ENCODE measurements at regions not wholly inside any gene's neighbourhood (a gene's known extent, or its start where the extent isn't known, plus 50 kb on each side); places are given as distances from the start of the nearest gene placed in this dataset.

- Histone ChIP-seq H3K4me3 (ENCODE audit: low read length) (no peak overlapping the region), H3K27me3 (ENCODE audit: control insufficient read depth, insufficient read depth, low read length) (no peaks in the 10 kb centered on the region), H3K9me3 (ENCODE audit: control insufficient read depth, low read length) (no peaks in the 10 kb centered on the region), H3K36me3 (ENCODE audit: control insufficient read depth, insufficient read depth, low read length) (no peaks in the 10 kb centered on the region), H3K4me1 (ENCODE audit: control insufficient read depth, insufficient read depth, low read length) (peaks cover 4% of the 10 kb centered on the region), H3K9ac (ENCODE audit: low read length) (no peak overlapping the region)
These were observed 419.2 kb downstream of the EPM2A start for GRCh38 chr6:145315982-145316600.

DNA sequence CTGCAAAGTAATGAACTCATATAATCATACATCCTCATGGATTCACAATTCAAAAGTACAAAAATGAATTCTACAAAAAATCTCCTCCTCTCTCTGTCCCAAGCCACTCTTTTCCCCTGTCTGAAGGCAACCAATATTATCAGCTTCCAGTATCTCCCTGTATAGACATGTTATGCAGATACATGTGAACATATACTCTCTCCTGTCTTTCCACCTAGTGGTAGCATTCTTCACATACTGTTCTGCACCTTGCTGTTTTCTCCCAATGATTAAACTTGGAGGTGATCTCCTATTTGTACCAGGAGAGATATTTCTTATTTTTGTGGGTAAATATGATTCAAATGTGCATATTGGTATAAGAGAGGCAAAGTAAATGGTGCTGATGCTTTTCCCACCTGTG is 416.4 kb downstream of the EPM2A start:
- no peaks in the 10 kb centered on the region for H3K27me3 ChIP-seq (ENCODE audit: control insufficient read depth, insufficient read depth, low read length)
- no peaks in the 10 kb centered on the region for H3K9me3 ChIP-seq (ENCODE audit: control insufficient read depth, low read length)
- no peak overlapping the region for H3K4me3 ChIP-seq (ENCODE audit: low read length)
- no peaks in the 10 kb centered on the region for H3K4me1 ChIP-seq (ENCODE audit: control insufficient read depth, insufficient read depth, low read length)
- no peak overlapping the region for H3K9ac ChIP-seq (ENCODE audit: low read length)
- no peaks in the 10 kb centered on the region for H3K36me3 ChIP-seq (ENCODE audit: control insufficient read depth, insufficient read depth, low read length)

- no peaks in the 10 kb centered on the region for H3K9me3 ChIP-seq (ENCODE audit: control insufficient read depth, low read length)
- H3K4me3 ChIP-seq (ENCODE audit: low read length) = no peak overlapping the region
- H3K4me1 ChIP-seq (ENCODE audit: control insufficient read depth, insufficient read depth, low read length) = no peaks in the 10 kb centered on the region
- no peaks in the 10 kb centered on the region for H3K27me3 ChIP-seq (ENCODE audit: control insufficient read depth, insufficient read depth, low read length)
- H3K9ac ChIP-seq (ENCODE audit: low read length) = no peak overlapping the region
- no peaks in the 10 kb centered on the region for H3K36me3 ChIP-seq (ENCODE audit: control insufficient read depth, insufficient read depth, low read length)
These were observed 415.7 kb downstream of the EPM2A start for GRCh38 chr6:145319605-145320004.

DNA sequence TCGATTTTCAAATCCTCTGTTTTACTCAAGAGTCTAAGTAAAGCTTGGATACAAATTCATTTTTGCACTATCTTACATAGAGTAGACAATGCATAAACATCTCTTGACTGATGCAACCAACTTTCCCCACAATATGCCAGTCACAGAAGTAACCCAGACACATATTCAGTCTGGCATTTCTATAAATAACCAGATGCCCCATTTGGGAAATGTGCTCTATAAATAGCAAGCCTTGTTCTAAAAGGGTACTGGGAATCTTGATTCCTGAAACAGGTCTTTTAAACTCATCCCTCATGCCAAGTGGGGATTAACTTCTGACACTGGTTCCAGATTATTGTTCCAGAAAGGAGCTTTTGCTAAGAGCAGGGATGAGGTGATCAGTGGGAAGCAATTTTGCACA is 411.7 kb downstream of the EPM2A start:
- H3K4me1 ChIP-seq (ENCODE audit: control insufficient read depth, insufficient read depth, low read length) = no peaks in the 10 kb centered on the region
- no peaks in the 10 kb centered on the region for H3K27me3 ChIP-seq (ENCODE audit: control insufficient read depth, insufficient read depth, low read length)
- no peaks in the 10 kb centered on the region for H3K9me3 ChIP-seq (ENCODE audit: control insufficient read depth, low read length)
- H3K9ac ChIP-seq (ENCODE audit: low read length) = no peak overlapping the region
- H3K4me3 ChIP-seq (ENCODE audit: low read length) = no peak overlapping the region
- H3K36me3 ChIP-seq (ENCODE audit: control insufficient read depth, insufficient read depth, low read length) = no peaks in the 10 kb centered on the region

GRCh38 chr6:145327586-145327985 is 407.7 kb downstream of the EPM2A start:
- no peak overlapping the region for H3K9ac ChIP-seq (ENCODE audit: low read length)
- H3K4me3 ChIP-seq (ENCODE audit: low read length) = no peak overlapping the region
- H3K36me3 ChIP-seq (ENCODE audit: control insufficient read depth, insufficient read depth, low read length) = no peaks in the 10 kb centered on the region
- no peaks in the 10 kb centered on the region for H3K4me1 ChIP-seq (ENCODE audit: control insufficient read depth, insufficient read depth, low read length)
- no peaks in the 10 kb centered on the region for H3K9me3 ChIP-seq (ENCODE audit: control insufficient read depth, low read length)
- no peaks in the 10 kb centered on the region for H3K27me3 ChIP-seq (ENCODE audit: control insufficient read depth, insufficient read depth, low read length)

DNA sequence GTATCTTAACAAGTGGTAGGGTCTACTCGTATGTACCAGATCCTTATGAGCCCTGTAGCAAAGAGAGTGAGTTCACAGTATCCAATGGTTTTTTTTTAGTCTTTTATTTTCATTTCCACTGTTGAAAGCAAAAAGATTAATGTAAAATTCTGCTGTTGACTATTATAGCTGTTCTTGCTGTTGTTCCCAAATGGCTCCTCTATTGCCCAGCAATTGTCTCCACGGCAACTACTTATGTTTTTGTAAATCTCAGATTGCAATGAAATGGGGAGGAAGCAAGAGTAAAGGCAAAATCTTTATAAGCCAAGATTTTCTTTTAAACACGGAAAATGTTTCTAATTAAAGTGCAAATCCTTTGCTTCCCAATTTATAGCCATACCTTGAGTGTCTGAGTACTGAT is 406.1 kb downstream of the EPM2A start:
- Histone ChIP-seq H3K9me3 (ENCODE audit: control insufficient read depth, low read length) (no peaks in the 10 kb centered on the region), H3K36me3 (ENCODE audit: control insufficient read depth, insufficient read depth, low read length) (no peaks in the 10 kb centered on the region), H3K27me3 (ENCODE audit: control insufficient read depth, insufficient read depth, low read length) (no peaks in the 10 kb centered on the region), H3K9ac (ENCODE audit: low read length) (no peak overlapping the region), H3K4me3 (ENCODE audit: low read length) (no peak overlapping the region), H3K4me1 (ENCODE audit: control insufficient read depth, insufficient read depth, low read length) (no peaks in the 10 kb centered on the region)

DNA sequence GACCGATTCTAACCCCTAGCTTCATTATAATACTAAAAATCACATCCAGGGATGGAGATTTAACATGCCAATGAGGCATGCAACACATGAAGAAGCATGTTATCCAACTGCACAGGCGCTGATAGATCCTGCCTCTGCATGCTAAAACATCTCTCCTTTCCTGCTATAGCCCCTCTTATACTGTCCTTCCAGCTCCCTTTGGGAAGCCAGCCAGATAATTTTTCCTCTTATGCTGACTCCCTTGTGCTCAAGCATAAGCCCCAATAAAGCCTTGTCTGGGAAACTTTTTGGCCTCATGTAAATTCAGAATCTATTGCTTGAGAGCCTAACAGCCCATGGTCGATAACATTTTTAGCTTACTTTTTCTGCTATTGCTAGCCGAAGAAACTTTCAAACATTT is 404.3 kb downstream of the EPM2A start:
- no peaks in the 10 kb centered on the region for H3K27me3 ChIP-seq (ENCODE audit: control insufficient read depth, insufficient read depth, low read length)
- H3K4me1 ChIP-seq (ENCODE audit: control insufficient read depth, insufficient read depth, low read length) = no peaks in the 10 kb centered on the region
- no peaks in the 10 kb centered on the region for H3K36me3 ChIP-seq (ENCODE audit: control insufficient read depth, insufficient read depth, low read length)
- H3K9me3 ChIP-seq (ENCODE audit: control insufficient read depth, low read length) = no peaks in the 10 kb centered on the region
- no peak overlapping the region for H3K9ac ChIP-seq (ENCODE audit: low read length)
- H3K4me3 ChIP-seq (ENCODE audit: low read length) = no peak overlapping the region

DNA sequence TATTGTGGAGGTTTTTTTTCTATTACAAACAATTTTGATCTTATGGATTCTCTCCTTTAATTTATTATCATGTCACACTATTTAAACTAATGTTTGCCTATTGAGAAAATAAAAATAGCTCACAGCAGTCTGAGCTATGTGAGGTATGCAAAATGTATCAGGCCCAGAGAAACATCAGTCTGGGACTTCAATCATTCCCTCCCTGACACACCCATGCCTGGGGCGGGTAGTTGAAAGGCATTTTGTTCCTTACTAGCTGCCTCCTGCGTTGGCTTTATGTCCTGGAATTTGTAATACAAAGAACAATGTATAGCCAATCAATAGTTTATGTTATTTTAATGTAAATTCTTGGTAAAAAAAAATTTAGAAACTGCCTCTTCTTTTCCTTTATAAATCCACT is 403.3 kb downstream of the EPM2A start:
- no peaks in the 10 kb centered on the region for H3K36me3 ChIP-seq (ENCODE audit: control insufficient read depth, insufficient read depth, low read length)
- H3K27me3 ChIP-seq (ENCODE audit: control insufficient read depth, insufficient read depth, low read length) = no peaks in the 10 kb centered on the region
- no peak overlapping the region for H3K9ac ChIP-seq (ENCODE audit: low read length)
- H3K4me1 ChIP-seq (ENCODE audit: control insufficient read depth, insufficient read depth, low read length) = no peaks in the 10 kb centered on the region
- H3K9me3 ChIP-seq (ENCODE audit: control insufficient read depth, low read length) = no peaks in the 10 kb centered on the region
- no peak overlapping the region for H3K4me3 ChIP-seq (ENCODE audit: low read length)

- Histone ChIP-seq H3K4me3 (ENCODE audit: low read length) (no peak overlapping the region), H3K9me3 (ENCODE audit: control insufficient read depth, low read length) (no peaks in the 10 kb centered on the region), H3K36me3 (ENCODE audit: control insufficient read depth, insufficient read depth, low read length) (no peaks in the 10 kb centered on the region), H3K9ac (ENCODE audit: low read length) (no peak overlapping the region), H3K4me1 (ENCODE audit: control insufficient read depth, insufficient read depth, low read length) (peaks cover 13% of the 10 kb centered on the region), H3K27me3 (ENCODE audit: control insufficient read depth, insufficient read depth, low read length) (no peaks in the 10 kb centered on the region)
These were observed 399.2 kb downstream of the EPM2A start for GRCh38 chr6:145336119-145336518.

- Histone ChIP-seq H3K9ac (ENCODE audit: low read length) (no peak overlapping the region), H3K36me3 (ENCODE audit: control insufficient read depth, insufficient read depth, low read length) (no peaks in the 10 kb centered on the region), H3K4me1 (ENCODE audit: control insufficient read depth, insufficient read depth, low read length) (peaks cover 13% of the 10 kb centered on the region), H3K9me3 (ENCODE audit: control insufficient read depth, low read length) (no peaks in the 10 kb centered on the region), H3K4me3 (ENCODE audit: low read length) (no peak overlapping the region), H3K27me3 (ENCODE audit: control insufficient read depth, insufficient read depth, low read length) (no peaks in the 10 kb centered on the region)
These were observed 396.2 kb downstream of the EPM2A start for GRCh38 chr6:145339089-145339488.

GRCh38 chr6:145340256-145340655 is 395.1 kb downstream of the EPM2A start:
- Histone ChIP-seq H3K36me3 (ENCODE audit: control insufficient read depth, insufficient read depth, low read length) (no peaks in the 10 kb centered on the region), H3K27me3 (ENCODE audit: control insufficient read depth, insufficient read depth, low read length) (no peaks in the 10 kb centered on the region), H3K9me3 (ENCODE audit: control insufficient read depth, low read length) (no peaks in the 10 kb centered on the region), H3K9ac (ENCODE audit: low read length) (no peak overlapping the region), H3K4me1 (ENCODE audit: control insufficient read depth, insufficient read depth, low read length) (peaks cover 13% of the 10 kb centered on the region), H3K4me3 (ENCODE audit: low read length) (no peak overlapping the region)

GRCh38 chr6:145345094-145345493 is 390.2 kb downstream of the EPM2A start:
- no peaks in the 10 kb centered on the region for H3K4me1 ChIP-seq (ENCODE audit: control insufficient read depth, insufficient read depth, low read length)
- H3K9ac ChIP-seq (ENCODE audit: low read length) = no peak overlapping the region
- H3K4me3 ChIP-seq (ENCODE audit: low read length) = no peak overlapping the region
- no peaks in the 10 kb centered on the region for H3K36me3 ChIP-seq (ENCODE audit: control insufficient read depth, insufficient read depth, low read length)
- no peaks in the 10 kb centered on the region for H3K9me3 ChIP-seq (ENCODE audit: control insufficient read depth, low read length)
- H3K27me3 ChIP-seq (ENCODE audit: control insufficient read depth, insufficient read depth, low read length) = no peaks in the 10 kb centered on the region

DNA sequence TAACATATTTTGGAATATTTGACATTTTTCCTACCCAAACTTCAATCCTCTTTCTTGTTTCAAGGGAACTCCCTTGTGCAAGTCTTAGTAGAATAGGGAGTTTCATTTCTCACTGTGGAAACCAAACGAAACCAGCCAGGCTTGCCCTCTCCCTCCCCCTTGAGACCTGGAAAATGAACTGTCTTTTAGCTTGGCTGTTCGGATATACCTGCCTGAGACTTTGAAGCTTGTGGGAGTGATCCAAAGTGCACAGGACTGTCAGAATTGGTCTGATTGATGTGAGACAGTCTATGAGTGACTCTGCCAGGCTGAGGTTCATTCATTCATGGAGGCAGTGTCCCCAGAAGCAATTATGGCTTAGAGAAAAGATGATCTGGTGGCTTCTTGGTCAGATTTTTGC is 388.1 kb downstream of the EPM2A start:
- Histone ChIP-seq H3K9ac (ENCODE audit: low read length) (no peak overlapping the region), H3K4me1 (ENCODE audit: control insufficient read depth, insufficient read depth, low read length) (no peaks in the 10 kb centered on the region), H3K36me3 (ENCODE audit: control insufficient read depth, insufficient read depth, low read length) (no peaks in the 10 kb centered on the region), H3K4me3 (ENCODE audit: low read length) (no peak overlapping the region), H3K9me3 (ENCODE audit: control insufficient read depth, low read length) (no peaks in the 10 kb centered on the region), H3K27me3 (ENCODE audit: control insufficient read depth, insufficient read depth, low read length) (no peaks in the 10 kb centered on the region)

All from mucosa of stomach (tissue), 1 donor.